SKM-1 treated with dmso at 0.1 percent for 144 hours (cell line): ENCODE measurements at regions not wholly inside any gene's neighbourhood (a gene's known extent, or its start where the extent isn't known, plus 50 kb on each side); places are given as distances from the start of the nearest gene placed in this dataset.

Source experiments
- DNase-seq: peaks from one replicate; lab custom pipeline; 2025; ENCODE audit not compliant: unreplicated experiment; lab: John Stamatoyannopoulos, UW

DNA sequence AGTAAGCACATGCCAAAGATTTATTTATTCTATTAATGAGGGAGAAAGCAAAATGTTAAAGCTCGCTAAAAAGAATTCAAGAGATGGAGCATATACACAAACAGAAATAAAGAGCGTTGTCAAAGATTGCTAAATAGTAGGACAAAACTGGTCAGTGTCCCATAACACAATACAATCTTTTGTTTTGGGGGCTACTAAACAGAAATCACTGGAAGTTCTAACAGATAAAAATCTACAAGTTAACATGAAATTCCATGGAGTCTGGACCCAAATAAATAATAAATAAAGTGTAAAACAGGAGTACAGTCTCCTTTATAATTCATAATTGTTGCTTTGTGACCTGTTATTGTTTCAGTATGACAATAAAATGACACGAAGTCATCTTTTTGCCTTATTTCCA, 115.2 kb upstream of the CNTNAP4 start:
- no peak for DNase-seq

DNA sequence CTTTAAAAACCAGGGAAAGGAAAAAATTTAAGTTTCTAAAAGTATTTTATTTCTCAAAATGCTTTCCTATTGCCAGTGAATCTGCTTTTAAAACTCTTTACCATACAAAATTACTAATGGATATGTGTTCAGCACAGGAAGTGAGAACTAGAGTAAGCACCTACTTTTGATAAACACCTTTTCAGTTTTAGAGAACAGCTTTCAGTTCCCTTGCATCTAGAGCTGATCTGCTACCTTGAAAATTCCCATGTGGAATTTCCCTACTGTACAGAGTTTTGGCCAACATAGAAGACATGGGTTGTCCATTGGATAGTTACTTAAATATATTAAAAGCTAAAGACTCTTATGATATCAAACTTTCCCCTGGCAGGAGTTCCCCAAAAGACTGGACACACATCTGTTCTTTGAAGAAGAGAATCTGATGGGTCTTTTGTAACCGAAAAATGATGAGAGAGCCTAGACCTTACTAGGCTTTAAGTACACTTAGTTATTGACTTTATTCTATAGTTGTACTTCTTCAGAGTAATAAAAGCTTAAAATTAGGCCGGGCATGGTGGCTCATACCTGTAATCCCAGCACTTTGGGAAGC, 112.1 kb upstream of the CNTNAP4 start:
- DNase-seq: no peak

DNA sequence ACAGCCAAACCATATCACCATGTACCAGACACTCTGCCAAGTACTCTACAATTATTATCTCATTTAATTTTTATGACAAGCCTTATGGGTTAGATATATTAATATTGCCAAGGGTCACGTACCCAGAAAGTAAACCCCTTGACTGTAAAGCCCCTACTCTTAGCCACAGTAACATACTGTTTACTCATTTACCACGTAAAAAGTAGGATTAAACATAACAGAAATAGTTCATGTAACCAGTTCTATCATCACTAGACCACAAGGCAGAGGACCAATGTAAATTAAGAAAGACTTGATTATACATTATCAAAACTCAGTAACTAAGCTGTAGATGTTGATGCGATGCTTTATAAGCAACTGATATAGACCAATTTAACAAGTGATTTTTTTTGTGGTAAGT, 101.5 kb upstream of the CNTNAP4 start:
- DNase-seq: no peak

DNA sequence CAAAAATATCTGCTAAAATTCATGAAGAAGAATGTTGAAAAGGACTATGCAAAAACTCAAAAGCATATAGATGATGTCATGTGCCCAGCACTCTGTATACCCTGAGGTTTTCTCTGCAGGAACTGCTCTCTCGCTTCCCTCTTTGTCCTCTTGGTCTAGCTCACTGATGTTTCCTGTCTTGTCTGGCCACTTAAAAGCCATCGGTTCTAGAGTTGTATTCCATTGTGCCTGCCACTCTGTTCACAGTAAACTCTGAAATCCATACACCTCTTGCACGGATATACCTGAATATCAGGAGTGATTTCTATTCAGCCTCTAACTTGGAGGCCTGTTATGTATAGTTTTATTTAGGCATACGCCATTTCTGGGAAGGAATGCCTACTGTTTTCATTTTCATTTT, 101.0 kb upstream of the CNTNAP4 start:
- no peak for DNase-seq

DNA sequence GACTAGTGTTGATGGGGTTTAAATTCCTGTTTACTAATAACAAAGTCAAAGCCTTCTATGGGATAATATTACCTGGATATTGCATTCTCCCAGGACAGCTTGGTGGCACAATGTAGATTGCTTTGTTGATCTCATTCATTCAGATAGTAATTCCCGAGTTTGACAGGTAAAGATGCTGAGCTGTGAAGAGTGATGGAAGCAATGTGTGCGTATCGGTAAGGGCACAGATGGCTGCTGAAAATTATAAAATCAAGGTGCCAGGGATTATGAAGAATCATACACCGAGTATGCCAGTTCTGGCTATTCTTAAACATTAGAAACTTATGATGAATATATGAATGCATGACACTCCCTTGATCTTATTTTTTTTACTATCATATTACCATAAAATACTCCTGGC, 100.6 kb upstream of the CNTNAP4 start:
- DNase-seq: no peak

DNA sequence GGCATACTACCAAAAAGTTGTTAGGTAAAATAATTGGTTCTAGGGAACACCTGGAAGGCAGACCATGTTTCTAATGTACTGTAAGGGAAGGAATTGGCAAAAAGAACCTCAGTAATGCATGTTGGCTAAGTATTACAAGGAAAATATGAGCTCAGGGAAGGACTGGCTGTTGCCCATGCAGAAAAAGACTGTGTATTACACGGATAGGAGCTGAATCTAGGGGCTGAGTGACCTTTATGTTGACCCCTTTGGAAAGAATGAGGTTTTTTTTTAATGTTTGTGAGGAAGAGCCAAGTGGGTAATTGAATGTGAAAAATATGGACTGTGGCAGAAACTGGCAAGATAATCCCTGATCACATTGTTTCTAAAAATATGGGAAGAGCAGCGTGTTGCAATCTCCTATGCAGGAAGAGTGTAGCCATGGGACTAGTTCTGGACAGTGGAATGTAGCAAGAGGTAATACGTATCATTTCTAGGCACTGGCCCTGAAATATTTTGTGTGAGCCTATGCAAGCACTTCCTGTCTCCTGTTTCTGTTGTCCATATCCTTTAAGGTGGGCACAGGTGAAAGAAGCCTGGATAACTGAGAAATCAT, 95.1 kb upstream of the CNTNAP4 start:
- DNase-seq: no peak

DNA sequence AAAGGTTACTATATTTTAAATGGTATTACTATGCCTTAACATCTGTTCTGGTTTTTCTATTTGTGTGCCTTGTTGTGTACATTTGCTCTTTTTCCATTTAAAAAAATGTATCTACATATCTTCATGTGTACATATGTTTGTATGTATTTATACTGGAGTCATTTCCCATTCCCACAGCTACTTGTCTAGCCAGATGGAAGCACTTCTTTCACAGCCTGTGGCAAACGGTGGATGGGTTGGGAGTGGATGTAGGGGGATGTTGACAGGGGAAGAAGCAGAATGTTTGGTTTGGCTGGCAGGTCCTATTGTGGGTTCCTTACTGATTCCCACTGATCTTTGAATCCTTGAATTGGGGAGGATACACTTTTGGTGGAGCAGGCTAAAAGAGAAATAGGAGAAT, 93.6 kb upstream of the CNTNAP4 start:
- no peak for DNase-seq

DNA sequence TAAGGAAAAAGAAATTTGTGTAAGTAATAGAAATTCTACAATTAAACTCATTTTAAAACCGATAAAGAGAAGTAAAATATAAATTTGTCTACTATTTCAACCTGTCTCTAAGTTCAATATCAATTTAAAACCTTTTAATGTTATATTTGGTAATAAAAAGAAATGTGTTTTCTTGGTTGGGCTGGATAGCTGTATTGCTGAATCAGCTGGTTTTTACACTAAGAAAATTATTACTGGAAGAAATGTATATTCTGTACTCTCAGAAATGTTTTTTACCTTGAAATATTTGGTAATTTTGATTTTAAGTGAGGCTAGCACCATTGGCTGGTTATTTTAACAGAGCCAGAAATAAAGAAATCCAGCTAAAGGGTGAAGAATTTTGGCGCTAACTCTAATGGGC, 87.1 kb upstream of the CNTNAP4 start:
- no peak for DNase-seq

DNA sequence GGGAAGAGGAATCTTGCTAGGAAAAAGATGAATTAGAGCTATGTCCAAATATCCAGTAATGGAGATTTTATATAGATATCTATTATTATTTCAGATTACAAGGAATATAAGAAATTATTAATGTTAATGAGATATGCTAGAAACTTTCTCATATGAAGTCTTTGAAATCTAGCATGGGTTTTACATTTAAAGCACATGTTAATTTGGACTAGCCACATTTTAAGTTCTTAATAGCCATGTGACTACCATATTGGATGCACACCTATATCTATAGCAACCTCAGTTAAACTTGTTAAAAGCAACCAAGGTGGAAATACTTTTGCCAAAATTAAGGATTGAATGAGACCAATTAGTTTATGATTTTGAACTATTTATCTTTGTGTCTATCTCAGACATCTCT, 86.7 kb upstream of the CNTNAP4 start:
- no peak for DNase-seq

DNA sequence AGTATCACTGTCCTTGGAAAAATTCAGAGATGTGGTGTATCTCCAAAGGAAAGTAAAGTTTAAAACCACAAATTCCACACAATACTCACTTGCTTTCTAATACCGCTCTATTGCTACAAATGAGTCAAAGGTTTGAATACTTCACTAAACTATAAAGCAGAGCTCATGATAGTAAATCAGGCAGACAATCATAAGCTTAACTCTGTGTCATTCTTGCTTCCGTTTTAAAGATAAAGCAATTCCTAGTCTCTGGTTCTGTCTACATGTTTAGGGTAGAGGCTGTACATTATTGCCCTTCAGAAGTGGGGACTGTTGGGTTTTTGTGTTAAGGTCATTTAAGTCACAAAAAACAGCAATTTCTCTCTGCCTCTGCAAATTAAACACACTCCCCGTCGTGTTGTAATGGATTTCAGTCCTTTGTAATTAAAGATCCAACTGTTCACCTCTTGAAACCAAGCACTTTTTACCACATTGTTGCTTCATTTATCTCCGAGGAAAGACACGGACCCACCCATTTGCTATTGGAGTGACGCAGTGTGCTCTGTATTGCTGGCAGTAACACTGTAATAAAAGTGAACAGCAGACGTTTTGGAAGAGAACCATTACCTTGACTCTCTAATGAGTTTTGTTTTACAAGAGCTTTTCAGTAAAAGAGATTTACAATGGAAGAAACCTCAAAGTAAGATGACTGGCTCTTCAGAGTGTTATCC, 83.1 kb upstream of the CNTNAP4 start:
- DNase-seq: no peak

DNA sequence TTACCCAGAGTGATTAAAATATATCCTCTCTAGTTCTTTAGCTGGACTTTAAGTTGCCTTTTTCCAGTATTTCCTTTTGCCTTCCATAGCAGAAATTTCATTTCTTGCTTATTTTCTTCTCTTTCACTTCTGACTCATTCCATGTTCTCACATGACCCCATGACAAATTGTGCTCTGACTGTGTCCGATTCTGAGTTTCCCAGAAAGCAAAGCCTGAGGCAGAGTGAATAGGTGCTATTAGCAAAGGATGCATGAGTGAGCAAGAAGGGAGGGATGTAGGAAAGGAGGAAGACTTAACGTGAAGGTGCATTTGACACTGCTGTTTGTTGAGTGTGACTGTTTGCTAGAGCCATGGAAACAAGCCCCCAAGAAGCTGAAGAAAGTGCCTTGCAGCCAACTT, 82.6 kb upstream of the CNTNAP4 start:
- no peak for DNase-seq

DNA sequence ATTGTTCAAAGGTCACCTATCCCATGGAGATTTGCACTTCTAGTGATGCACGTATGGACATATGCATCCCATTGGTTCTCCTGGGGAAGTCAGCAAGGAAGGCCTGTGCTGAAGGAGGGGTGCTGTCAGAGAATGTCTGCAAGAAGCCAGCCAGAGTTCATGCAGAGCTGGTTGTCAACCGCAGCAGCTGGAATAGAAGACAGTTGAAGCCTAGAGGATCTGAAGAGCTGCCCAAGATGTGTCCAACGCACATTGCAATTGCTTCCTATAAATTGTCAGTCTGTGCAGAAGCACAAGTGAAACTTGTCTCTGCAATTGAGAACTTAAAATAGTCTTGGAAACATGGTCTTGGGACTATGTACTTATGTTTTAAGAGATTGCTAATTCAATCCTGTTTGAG, 82.1 kb upstream of the CNTNAP4 start:
- no peak for DNase-seq

DNA sequence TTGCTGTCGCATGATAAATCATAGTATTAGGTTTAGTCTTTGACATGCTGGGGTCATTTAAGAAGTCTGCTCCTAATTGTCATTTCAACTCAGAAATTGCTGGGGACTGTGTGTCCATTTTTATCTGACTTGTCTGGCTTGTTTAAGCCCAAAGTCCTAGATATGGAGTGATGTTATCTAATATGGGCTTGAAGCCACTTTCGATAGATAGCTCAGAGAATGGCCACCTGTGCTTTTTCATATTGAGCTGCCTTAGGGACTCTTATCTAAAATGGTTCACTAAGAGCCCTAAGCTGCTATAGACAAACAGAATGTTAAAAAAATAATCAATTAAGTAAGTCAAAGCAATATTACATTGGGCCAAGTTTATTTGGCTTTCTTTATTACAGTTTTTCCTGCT, 81.6 kb upstream of the CNTNAP4 start:
- no peak for DNase-seq

DNA sequence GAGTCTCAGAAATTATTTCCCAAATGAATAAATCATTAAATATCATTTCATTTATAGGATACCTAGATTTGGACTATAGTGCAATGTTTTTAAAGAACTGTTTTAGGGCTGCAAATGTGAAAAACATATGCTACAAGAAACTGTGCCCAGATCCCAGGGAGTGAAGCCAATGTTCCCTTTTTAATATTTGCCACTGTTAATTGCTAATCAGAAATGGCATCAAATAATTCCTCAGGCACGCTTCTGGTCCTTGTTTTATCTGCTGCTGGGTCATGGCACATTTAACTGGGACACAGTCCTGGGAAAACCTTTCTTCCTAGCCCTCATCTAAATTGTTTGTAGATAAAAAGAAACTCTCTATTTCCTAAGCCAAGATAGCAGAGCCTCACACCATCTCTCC, 79.3 kb upstream of the CNTNAP4 start:
- DNase-seq: no peak

DNA sequence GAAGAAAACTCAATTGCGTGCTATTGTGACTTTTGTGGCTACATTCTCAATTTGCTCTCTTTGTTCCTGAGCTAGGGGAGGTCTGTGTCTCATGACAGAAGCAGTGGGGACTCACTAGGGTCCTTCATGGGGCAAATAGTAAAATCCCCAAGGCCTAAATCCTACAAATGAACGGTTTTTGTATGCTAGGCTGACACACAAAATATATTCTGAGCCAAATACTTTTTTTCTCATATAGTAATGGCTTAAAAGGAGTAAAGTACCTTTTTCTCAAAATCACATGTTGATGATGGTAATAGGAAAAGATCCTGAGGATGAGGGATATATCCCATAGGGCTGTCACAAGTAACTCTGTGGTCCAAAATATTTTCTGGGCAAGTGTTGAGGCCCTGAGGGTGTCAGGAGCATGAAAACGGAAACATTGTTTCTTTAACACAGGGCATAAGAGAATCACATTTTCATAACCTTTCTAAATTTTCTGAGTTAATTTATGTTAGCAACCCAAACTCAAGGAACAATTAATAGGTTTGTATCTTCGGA, 77.5 kb upstream of the CNTNAP4 start:
- DNase-seq: no peak

DNA sequence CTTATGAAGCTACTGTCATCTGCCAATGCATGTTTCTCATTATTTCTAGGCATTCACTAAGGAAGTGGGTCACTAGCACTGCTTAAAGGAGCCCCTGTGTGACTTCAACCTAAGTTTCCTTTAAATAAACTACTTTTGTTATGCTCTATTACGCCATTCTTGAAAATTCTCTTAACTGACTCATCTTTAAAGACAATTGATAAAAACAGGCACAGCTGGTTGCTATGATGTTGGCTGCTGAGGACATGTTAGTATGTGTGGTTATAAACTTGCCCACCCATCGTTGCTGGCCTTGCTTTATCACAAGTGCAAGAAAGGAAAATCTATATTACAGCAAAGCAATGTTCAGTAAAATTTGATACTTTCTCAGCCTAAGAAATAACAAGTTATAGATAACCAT, 75.8 kb upstream of the CNTNAP4 start:
- no peak for DNase-seq

DNA sequence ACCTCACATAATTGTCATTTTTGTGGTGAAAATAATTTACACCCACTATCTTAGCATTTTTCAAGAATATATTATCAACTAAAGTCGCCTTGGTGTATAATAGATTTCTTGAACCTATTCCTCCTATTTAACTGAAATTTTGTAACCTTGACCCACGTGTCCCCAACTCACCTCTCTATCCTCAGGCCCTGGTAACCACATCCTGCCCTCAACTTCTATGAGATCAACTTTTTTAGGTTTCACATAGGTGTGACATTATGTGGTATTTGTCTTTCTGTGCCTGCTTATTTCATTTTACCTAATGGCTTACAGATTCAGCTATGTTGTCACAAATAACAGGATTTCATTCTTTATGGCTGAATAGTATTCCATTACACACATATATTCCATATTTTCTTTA, 73.0 kb upstream of the CNTNAP4 start:
- DNase-seq: no peak

DNA sequence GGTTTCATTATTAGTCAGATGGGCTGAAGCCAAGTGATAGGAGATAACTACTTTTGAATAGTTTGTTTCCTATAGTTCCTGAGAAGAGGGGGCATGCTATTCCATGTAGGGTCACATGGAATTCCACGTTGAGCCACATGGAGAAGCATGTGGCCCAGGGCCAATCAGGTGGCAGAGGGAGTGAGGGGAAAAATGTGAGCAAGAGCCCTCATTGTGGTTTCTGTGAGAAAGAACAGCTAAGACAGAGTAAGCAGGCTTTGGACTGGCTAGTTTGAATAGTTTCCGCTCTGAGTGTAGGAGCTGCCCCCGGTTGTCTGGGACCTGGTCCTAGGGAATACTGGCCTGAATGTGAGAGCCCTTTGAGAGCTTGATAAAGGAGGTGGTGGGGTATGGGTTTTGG, 69.9 kb upstream of the CNTNAP4 start:
- DNase-seq: no peak

DNA sequence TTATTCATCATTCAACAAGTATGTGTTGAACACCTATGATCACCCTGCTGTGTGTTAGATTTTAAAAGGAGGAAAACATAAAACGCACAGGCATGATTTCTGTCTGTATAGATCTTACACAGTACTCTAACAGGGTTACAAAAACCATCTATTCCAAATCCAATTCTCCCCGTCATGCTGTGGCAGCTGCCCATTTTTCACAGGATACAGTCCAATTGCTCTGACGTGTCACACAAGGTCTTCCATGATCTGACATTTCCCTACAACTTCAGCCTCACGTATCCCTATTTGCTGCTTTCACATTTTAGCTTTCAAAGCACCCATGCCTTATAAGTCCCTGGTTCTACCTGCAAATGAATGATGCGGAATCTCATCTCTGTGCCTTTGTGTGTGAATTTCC, 67.0 kb upstream of the CNTNAP4 start:
- no peak for DNase-seq

DNA sequence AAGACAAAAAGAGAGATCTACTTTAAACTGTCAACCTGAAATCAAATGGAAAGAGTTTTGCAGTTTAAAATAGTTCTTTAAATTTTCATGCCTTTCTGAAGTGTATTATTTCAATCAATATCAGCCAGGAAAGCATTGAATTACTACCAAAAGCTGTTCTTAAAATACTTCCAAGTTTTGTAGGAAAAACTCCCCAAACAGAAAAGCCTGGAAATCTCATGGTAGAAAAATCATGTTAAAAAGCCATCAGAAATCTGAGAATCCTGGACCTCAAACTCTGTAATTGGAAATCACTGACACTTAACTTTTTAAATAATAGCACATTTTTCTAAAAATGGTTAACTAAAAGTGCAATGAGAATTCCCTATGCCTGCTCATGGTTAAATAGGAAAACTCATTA, 63.3 kb upstream of the CNTNAP4 start:
- DNase-seq: no peak

DNA sequence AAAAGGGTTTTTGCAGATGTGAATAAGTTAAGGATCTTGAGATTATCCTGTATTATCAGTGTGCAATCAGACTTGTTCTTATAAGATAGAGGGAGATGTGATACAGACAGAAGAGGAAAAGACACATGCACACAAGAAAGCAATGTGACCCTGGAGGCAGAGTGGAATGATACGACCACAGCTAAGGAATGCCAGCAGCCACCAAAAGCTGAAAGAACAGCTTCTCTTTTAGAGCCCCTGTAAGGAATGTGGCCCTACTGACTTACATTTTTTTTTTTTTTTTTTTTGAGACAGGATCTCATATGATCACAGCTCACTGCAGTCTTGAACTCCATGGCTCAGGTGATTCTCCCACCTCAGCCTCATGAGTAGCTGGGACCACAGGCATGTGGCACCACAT, 62.3 kb upstream of the CNTNAP4 start:
- no peak for DNase-seq

DNA sequence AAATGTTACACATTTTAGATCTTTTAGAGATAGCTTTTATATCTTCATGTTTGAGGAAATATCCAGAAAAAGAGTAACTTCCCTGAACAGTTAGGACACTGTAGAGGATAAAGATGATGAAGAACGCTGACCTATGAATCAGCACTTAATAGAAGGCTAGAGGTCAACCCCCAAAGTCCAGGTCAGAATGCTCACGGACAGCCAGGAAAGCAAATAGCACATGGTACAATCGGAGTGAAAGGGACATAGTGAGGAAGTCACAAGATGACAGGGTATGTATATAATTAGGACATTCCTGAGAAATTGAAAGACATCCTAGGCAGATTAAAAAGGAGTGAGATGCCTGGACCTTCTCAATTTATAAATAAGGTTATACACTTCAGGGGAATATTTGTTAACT, 55.1 kb upstream of the CNTNAP4 start:
- DNase-seq: no peak

DNA sequence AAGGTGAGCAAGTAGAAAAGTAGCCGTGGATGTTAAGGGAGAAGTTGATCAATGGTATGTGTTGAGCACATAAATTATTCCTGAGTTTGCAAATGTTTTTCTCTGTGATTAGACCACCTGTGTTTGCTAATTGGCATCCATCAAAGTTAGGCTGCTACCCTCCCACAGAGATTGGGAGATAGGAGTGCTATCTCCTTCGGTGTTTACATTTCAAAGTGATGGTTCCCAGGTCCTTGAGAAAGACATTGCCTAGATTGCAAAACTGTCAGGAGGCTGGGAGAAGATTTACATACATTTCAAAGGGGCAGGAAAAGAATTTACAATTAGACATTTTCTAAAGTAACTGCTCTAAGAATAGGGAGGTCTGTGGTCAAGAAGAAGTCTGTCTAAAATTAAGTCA, 54.3 kb upstream of the CNTNAP4 start:
- no peak for DNase-seq
